Right renal cortex interstitium (tissue), 3 donors: ENCODE measurements at regions not wholly inside any gene's neighbourhood (a gene's known extent, or its start where the extent isn't known, plus 50 kb on each side); places are given as distances from the start of the nearest gene placed in this dataset.
"Not testable (repeated sequence)": the region's sequence is repeated elsewhere in the genome, so short reads cannot be mapped to it uniquely, and the experiment has no call there.

Experiments
- DNase-seq, 3 donors: peaks; one replicate each; pipeline ENCODE4 v3.0.0-alpha.2; 2013; ENCODE audit warnings: low read depth in 3 of 3, low spot score in 2 of 3

DNA sequence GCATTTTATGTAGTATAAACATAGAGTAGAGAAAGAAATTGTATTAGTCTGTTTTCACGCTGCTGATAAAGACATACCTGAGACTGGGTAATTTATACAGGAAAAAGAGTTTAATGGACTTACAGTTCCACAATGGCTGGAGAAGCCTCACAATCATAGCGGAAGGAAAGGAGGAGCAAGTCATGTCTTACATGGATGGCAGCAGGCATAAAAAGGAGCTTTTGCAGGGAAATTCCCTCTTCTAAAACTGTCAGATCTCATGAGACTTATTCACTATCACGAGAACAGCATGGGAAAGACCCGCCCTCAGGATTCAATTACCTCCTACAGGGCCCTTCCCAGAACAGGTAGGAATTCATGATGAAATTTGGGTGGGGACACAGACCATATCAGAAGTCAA lies 98.1 kb downstream of the ARRDC3 start:
- not testable (repeated sequence) for DNase-seq

DNA sequence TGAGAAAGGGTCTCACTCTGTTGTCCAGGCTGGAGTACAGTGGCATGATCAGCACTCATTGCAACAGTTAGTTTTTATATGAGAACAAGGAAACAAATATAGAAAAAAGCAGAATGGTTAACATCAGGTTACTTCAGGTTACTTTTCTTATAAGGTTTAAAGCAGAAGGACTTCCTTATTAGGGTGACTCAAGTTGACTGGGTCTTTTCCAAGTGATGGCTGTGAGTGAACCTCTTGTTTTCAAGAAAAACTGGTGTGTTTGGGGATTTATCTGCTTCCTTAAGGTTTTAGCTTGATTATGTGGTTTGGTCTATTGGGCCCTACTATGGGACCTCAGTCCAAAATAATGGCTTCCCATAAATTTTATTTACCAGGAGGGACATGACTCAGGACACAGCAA lies 99.2 kb downstream of the ARRDC3 start:
- no peak for DNase-seq

DNA sequence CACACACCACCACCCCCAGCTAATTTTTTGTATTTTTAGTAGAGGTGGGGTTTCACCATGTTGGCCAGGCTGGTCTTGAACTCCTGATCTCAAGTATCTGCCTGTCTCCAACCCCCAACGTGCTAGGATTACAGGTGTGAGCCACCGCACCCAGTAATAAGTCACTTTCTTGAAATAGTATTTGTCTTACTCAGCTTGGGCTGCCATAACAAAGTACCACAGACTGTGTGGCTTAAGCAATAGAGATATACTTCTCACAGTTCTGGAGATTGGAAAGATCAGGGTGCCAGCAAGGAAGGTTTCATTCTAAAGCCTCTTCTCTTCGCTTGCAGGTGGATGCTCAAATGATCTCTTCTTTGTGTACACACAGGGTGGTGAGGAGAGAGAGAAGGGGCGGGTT lies 99.8 kb downstream of the ARRDC3 start:
- DNase-seq = no peak

DNA sequence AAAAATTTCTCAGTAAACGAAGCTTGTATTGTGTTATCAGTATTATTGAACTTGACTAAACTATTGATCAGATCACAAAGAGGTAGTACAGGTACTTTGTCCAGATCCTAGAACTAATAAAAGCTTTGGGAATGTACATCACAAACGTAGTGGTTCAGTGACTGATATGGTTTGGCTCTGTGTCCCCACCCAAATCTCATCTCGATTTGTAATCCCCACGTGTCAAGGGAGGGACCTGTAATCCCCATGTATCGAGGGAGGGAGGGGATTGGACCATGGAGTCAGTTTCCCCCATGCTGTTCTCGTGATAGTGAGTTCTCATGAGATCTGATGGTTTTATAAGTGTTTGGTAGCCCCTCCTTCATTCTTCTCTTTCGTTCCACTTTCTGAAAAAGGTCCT lies 100.9 kb downstream of the ARRDC3 start:
- no peak for DNase-seq

DNA sequence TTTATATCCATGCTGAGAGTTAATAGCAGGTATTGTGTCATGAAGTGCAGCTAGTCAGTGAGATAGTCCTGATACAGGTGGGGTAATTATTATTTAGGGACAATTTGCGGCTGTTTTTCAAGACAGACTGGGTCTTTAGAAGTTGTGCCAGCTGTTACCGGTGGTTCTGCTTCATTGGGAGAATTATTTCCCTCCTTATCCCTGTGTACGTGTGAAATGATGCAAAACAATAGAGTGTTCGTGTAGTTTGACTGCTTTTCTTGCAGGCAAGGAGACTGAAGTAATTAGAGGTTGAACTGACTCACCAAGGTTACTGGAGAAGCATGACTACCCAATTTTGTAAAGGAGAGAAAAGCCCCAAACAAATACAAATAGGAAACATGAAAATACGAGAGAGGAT lies 101.7 kb downstream of the ARRDC3 start:
- no peak for DNase-seq

DNA sequence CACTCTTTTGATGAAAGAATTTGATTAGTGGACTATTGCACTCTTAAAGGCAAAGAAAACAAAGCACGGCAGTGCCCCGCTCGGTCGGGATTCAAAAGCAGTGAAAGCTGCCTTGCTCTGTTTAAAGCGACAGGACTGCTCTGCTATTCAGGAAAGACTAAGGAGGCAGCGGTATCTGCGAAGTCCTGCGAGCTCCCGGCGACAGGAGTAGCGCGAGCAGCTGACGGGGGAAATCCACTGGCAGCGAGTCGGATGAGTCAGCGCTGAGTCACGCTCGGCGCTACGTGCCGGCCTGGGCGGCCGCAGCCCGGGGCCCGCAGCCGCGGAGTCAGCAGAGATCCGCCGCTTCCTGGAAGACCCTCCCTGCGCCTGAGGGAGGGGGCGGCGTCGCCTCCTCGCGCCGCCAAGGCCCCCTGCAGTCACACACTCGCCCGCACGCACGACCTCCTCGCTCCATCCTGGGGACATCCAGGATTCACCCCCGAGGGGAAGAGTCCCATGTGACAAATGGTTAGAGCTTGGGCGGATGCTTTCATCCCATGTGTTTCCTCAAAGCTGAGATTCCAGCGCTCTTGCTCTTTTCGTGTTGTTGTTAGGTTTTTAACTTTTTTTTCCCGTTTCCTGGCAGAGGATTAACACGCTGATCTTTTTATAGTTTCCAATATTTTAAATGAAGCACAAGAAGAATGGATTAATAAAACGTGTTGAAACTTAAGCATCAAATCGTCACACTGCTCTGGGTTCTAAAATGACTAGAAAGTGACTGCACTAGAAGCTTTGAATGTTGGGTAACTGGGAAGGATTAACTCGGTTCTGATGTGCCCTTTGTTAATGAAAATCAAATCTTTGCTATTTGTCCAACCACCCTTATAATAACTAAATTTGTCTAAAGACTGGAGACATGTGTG lies 102.5 kb downstream of the ARRDC3 start:
- peak; percentile 86 to 87 (median 86) for DNase-seq

DNA sequence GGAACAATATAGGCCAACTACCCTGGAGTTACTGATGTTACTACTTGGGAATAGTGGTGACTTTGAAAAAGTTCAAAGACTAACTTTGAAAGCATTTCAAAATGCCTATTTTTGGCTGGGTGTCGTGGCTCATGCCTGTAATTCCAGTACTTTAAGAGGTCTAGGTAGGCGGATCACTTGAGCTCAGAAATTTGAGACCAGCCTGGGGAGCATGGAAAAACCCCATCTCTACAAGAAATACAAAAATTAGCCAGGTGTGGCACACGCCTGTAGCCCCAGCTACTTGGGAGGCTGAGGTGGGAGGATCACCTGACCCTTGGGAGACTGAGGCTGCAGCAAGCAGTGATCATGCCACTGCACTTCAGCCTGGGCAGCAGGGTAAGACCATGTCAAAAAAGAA lies 105.3 kb downstream of the ARRDC3 start:
- DNase-seq = no peak

DNA sequence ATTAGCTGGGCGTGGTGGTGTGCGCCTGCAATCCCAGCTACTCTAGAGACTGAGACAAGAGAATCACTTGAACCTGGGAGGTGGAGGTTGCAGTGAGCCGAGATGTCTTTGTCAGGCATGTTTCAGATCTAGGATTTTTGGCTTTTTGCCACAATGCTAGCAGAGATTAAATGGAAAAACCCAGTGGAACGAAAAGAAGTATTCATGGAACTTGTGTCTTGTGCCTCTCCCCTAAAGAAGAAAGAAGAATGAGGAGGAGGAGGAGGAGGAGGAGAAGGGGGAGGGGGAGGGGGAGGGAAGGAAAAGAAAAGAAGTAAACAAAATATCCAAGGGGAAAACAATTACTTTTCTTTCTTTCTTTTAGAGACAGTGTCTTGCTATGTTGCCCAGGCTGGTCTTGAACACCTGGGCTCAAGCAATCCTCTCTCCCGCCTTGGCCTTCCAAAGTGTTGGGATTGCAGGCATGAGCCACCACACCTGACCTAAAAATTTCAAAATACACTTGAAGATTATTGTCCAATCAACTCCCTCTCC lies 106.0 kb downstream of the ARRDC3 start:
- no peak for DNase-seq

DNA sequence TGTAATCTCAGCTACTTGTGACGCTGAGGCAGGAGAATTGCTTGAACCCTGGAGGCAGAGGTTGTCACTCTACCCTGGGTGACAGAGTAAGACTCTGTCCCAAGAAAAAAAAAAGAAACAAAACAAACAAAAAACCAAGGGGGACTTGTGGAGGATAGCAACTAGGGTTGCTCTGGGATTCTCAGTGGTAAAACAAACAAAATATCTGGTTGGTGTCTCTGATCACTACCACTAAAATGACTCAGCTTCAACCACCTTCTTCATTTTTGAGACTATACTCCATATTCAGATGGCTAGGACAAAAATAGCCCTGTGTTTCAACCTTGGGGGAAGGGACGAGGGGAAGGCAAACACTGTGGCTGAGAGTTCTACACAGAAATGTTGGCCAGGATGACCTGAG lies 110.3 kb downstream of the ARRDC3 start:
- no peak for DNase-seq

DNA sequence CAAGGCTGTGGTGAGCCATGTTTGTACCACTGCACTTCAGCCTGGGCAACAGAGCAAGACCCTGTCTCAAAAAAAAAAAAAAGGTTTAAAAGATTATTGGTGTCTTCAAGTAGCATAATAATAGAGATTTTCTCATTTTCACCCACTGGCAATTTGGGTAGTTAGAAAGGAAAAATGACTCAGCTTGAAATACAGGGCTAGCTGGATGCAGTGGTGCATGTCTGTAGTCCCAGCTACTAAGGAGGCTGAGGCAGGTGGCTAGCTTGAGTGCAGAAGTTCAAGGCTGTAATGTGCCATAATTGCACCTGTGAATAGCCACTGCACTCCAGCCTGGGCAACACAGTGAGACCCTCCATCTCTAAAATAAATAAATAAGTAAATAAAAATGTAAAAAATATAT lies 111.1 kb downstream of the ARRDC3 start:
- no peak for DNase-seq

DNA sequence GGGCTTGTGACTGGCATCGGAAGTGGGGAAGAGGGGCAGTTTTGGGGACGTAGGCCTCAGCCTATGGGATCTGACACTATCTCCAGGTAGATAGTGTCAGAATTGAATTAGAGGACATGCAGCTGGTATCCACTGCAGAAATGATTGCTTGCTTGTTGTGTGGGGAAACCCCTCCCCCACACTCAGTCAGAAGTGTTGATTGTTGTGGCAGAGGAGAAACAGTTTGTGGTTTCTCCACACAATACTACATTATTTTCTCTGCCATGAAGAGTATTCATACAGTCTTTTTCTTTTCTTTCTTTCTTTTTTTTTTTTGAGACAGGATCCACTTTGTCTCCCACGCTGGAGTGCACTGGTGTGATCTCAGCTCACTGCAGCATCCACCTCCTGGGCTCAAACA lies 113.9 kb downstream of the ARRDC3 start:
- no peak for DNase-seq

DNA sequence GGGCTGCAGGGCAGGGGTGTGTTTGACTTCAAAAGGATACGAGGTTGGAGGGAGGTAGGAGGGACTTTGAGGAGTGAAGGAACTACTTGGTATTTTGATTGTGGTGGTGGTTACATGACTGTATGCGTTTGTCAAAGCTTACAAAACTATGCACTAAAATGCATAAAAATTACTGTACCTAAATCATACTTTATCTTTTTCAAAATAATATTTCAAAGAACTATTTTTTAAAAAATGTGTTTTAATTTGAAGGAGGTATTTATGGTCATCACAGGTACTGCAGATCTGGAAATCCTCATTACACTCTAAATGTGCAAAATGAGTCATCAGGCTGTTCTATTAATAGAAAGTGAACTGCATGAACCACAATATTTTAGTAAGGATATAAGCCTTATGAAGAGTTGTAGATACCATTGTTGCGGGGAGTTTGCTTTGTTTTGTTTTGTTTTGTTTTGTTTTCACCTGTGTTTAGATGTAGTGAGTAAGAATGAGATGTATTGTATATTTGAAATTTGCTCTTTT lies 116.9 kb downstream of the ARRDC3 start:
- DNase-seq = no peak

DNA sequence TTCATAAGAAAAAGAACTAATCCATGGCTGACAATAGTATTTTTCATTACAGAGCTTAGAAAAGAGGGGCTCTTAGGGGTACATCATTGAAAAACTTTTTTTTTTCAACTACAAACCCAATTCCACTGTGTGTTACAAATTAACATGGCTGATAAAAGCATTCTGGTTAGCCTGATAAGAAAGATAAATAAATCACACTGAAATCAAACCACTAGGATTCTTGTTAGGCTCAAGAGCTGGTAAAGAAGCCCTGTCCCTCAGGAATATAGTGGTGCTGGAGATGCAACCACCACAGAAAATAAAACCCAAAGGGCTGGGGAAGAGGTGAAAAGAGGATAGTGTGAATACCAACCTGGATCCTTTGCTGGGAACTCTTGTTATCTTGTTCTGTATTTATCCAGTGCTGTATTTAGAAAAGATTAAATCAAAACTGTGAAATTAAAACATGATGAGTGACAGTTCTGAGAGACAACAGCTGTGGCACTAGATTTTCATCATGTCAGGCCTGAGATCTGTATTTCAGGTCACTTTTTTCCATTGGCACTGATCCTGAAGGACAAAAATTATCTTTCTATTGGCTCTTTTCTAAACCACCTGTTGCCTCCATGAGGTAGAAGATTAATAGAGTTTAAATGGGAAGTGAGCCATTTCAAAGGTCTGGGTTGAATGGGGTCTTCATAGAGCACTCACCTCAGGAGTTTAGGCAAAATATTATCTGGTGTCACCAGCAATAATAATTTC lies 118.6 kb downstream of the ARRDC3 start:
- no peak for DNase-seq

DNA sequence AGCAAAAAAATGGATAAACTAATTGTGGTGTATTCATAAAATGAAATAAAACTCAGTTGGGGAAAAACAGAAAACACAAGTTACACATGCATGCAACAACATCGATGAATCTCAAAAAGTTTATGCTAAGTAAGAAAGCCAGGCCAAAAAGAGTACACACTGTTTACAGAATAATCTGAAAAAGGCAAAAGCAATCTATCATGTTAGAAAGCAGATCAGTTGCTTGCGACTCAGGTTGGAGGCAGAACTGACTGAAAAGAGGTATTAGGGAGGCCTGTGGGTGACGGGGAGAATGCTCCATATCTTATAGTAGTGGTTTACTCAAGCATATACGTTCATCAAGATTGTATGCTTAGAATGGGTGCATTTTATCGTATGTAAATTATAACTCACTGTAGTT lies 119.2 kb downstream of the ARRDC3 start:
- DNase-seq = no peak

DNA sequence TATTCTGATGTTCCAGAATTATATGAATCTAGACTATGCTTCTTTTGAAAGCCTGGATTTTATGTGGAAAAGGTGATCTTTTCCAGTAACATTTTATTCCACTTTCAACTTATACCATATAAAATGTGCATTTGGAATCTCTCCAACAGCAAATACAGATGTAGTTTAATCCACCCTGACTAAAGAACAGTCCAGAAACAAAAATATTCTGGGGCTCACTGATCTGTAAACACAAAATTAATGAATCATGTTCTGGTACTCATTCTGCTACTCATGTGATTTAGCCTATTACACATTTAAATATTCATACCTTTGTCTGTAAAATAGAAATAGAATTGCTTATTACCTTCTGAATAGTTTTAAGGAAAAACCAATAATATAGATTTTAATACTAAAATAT lies 125.8 kb downstream of the ARRDC3 start:
- no peak for DNase-seq

DNA sequence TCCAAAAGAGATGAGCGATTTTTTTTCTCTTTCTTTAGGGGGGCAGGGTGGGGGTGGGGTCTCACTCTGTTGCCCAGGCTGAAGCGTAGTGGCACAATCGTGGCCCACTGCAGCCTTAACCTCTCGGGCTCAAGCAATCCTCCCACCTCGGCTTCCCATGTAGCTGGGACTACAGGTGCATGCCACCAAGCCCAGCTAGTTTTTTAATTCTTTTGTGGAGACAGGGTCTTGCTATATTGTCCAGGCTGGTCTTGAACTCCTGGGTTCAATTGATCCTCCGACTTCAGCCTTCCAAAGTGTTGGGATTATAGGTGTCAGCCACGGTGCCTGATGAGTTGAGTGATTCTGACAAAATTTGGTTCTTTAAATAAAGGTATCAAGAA lies 127.0 kb downstream of the ARRDC3 start:
- no peak for DNase-seq

DNA sequence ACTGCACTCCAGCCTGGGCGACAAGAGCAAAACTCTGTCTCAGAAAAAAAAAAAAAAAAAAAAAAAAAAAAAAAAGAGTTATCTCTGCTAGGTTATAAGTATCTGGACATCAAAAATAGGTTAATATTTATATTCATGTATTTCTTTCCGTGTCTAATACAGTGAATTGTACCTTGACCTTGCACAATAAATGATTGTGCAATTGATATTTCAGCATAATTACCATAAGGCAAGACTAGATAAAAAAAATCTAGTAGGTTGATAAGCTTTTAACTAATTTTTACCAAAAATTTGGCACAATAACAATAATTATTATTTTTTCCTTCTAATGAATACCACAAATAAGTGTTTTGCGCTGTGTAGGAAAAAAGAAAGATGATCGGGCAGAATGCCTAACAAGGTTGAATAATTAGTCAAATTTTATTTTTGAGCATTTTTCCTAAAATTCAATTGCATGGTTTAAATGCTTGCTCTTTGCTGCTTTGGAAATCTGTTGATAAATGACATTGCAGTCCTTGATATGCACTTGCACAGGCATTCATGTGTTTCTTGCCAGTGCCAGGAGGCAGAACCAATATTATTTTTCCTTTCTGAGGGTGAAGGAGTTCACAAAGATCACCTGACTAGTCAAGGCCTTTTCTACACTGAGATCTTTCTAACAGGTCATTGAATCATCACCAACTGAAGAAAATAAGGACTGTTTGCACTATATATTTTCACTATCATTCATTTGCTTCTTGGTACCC lies 127.5 kb downstream of the ARRDC3 start:
- no peak for DNase-seq

DNA sequence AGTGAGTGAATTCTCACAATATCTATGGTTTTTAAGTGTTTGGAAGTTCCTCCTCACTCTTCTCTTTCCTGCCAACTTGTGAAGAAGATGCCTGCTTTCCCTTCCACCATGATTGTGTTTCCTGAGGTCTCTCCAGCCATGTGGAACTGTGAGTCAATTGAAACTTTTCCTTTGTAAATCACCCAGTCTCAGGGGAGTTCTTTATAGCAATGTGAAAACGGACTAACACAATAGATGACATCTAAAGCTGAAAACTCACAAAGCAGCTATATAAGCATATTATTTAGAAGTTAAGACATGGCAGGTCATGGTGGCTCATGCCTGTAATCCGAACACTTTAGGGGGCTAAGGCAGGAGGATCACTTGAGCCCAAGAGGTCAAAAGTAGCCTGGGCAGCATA lies 130.2 kb downstream of the ARRDC3 start:
- DNase-seq = no peak

DNA sequence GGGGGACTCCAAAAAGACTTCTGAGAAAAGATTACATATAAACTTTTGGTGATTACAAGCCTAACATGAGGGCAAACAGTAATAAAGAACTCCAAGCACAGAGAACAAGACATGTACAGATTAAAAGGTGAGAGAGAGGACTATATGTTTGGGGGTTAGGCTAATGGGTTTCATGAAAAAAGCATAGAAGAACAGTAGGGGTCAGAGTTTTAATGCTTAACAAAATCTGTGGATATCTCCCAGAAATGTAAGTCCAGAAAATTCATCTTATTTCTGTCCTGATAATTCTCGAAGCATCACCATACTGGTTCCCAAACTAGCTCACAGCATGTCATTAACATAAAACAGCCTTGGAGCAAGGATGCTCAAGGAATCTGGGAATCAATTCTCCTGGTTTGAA lies 137.2 kb downstream of the ARRDC3 start:
- DNase-seq = no peak

DNA sequence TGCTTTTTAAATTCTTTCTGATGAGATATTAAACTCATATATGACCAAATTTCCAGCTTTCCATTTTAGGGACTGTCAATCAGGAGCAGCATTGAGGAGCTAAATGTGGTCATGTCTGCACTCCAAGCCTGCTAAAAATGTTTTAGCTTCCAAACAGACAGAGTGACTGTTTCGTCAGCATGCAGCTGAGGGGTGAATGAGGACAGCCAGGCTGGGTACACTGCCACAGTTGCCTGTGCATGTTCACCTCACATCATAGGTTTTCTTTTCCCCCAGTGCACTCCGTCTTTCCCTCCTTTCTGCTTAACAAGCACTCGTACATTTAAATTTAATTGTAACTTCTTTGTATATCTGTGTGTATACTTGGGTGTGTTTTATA lies 138.1 kb downstream of the ARRDC3 start:
- DNase-seq = no peak
